HG02588 (cell line): ENCODE measurements at regions not wholly inside any gene's neighbourhood (a gene's known extent, or its start where the extent isn't known, plus 50 kb on each side); places are given as distances from the start of the nearest gene placed in this dataset.

ENCODE experiments used
- ATAC-seq: cut with Tn5 transposase; IDR thresholded peaks from one replicate; pipeline ENCODE4 v1.9.1; 2021; ENCODE audit warnings: mild to moderate bottlenecking, moderate library complexity; ENCODE audit not compliant: unreplicated experiment

- ATAC-seq: no peak
These were observed 92.2 kb downstream of the UNC5CL start for GRCh38 chr6:40946738-40947301.

DNA sequence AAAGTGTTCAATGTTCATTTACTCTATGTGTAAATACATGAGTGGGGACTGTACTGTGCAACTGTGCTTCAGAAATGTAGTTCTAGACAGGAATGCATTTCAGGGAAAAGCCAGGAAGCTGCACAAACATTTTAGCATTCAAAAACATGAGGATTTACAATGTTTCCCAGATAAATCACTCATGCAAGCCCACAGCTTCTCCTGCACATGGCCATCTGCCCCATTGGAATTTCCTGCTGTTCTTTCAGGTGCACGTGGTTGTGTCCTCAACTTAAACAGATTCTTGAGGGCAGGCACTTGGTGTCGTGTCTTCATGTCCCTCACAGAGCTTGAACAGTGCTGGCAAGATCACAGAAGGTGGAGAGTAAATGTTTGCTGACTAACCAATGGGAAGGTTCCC, 101.5 kb downstream of the UNC5CL start:
- ATAC-seq: no peak

DNA sequence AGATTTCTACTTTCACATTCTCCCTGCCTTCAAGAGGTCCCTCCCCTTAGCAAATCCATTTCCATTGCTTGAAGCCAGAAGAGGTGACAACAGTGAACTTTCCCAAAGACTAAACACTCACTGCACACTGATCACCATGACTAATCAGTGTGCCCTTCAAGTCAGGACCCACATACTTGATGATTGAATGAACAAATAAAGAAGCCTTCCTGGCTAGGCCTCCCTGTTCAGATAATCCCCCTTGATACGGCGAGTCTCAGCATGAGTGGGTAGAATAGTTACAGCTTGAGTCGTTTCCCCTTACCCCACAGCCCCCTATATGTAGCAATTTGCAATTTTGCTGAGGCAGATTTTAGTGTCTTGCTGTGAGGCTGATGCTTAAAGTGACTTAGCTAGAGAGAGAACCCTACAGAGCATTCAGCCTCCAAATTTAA, 102.2 kb downstream of the UNC5CL start:
- ATAC-seq: no peak

- ATAC-seq: no peak
These were observed 105.2 kb downstream of the UNC5CL start for GRCh38 chr6:40933864-40934263.

GRCh38 chr6:40932953-40933352, 106.1 kb downstream of the UNC5CL start:
- ATAC-seq: no peak

- no peak for ATAC-seq
These were observed 106.7 kb downstream of the UNC5CL start for GRCh38 chr6:40932366-40932765.

DNA sequence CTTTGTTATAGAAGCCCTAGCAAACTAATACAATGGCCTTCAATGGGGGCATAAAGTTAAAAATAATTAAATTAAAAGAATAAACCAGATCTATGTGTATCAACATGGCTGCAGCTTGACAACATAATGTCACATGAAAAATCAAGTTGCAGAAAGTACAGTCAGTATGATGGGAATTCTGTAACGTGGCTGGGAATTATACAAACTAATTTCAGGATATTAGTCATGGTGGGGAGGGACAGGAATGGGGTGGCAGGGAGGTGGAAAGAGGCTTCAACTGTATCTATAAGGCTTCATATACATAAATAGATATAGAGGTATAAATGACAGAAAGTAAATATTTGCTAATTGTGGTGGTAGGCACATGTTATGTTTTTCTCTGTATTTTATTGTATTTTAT, 107.1 kb downstream of the UNC5CL start:
- ATAC-seq: no peak

DNA sequence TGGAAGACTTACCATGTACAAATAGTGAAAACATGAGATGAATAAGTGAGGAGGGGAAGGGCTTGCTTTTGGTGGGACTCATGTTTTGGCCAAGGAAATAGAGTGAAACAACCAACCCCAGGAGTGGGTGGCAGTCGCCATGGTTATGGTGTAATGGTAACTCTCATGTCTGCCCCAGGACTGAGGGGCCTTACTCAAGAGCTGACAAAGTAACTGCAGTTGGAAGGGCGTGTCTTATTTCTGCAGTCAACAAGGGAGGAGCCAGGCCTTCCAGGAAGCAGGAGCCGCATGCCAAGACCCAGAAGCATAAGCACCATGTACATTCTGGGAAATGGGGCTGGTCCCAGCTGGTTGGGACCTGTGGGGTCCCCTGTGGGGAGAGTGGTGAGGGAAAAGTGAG, 108.5 kb downstream of the UNC5CL start:
- no peak for ATAC-seq

DNA sequence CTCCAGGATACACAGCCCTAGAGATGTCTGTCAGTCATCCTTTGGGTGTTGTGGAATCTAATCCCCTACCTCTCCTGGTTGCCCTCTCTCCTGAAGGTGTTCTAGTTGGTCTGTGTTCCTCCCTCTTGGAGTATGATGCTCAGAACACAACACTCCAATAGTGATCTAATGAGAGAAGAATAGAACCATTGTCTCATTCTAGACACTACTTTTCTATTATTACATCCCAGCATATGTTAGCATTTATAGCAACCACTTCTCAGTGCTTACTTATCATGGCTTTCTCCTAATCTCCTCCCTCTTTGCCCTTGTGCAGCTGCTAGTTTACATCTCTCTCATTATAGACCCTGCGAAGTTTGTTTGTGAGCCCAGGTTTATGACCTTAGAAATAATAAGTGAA, 109.0 kb downstream of the UNC5CL start:
- no peak for ATAC-seq

DNA sequence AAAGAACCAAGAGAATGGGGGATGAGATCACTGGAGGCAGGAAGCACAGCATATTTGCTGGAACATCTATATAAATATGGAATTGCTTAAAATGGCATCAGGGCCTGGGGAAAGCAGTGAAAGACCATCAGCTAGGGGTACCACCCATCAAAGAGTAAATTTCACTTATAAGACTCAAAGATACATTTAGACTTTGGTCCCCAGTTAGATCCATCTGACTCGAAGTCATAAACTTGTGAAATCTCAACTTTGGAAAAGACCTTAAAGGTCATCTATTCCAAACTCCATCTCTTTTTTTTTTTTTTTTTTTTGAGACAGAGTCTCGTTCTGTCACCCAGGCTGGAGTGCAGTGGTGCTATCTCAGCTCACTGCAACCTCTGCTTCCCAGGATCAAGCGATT, 109.8 kb downstream of the UNC5CL start:
- no peak for ATAC-seq

DNA sequence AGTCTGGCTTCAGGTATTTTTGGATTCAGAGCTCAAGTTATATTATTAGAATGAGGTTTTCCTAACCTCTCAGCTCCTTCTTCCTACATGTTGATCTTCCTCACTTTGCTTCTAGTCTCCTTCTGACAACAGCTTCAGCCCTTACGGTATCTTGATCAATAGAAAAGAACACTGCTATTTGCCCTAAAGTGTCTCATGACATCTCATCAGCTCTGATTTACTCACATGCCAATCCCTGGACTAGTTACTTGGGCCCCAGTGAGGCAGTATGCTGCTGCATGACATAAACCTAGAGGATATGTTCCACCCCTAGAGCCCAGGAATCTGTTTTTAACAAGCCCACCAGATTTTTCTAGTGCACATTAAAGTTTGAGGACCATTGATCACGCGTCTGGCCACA, 110.3 kb downstream of the UNC5CL start:
- no peak for ATAC-seq

- ATAC-seq: no peak
These were observed 110.7 kb downstream of the UNC5CL start for GRCh38 chr6:40928307-40928706.

DNA sequence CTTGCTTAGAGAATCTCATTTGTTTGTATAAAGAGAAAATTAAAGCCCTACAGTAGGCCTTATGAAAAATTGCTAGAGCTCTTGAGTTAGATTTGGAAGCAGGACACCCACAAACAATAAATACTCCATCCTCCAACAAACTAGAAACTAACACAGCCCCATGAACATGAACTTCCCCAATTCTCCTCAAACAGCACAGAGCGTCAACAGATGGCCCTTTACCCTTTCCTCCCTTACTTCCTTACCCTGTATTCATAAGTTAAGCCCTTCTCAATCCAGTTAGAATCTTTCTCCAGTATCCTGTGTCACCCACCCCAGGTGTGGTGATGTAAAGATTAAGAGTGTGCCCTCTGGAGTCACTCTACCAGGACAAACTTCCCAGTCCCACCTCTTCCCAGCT, 113.7 kb downstream of the UNC5CL start:
- no peak for ATAC-seq

DNA sequence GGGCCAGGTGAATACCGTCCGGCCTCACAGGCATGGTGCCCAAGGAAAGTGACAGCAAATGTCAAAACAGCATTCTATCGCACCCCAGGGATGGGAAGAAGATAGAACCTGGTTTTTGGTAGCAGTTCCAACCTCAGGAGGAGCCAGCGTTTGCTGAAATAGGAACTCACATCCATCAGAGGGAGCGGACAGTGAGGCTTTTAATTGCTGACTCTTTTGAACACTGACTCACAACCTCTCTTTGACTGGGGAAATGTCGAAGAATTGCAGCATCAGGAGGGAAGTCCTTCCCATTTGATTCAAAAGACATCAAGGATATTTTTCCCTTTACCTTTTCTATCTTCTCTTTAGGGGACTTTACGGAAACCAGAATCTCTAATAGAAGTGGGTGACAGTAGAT, 114.2 kb downstream of the UNC5CL start:
- ATAC-seq: no peak

DNA sequence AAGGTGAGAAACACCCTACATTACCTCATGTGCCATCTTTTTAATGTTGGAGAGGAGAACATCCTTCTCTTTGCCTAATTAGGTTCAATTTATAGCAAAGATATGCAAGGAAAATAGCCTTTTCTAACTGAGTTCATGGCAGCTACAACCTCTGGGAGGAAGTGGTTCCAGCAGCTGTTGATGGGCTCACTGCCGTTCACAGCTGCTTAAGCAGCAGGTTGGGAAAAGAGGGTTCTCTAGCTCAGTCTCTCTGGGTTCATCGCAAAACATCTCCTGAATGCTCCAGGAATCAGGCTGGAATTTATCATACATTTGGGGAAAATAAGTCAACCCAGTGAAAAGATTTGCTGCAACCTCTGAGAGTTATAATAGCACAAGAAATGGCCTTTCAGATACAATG, 115.1 kb downstream of the UNC5CL start:
- no peak for ATAC-seq

DNA sequence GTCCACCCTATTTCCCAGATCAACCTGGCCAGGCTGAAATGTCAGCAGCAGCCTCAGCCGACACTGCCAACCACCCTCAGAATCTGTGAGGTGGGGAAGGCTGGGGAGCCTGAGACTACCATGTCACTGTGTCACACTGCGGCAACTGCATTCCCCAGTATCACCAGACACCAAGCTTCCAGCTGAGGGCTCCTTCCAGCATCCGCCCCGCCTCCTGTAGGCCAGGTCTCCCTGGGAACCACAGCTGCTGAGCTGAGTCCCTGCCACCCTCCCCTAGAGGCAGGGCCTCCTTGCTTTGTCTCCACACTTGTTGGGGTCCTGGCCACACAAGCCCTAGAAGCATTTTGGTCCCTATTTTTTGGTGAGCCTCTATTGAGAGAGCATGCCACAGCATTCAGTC, 115.7 kb downstream of the UNC5CL start:
- no peak for ATAC-seq

DNA sequence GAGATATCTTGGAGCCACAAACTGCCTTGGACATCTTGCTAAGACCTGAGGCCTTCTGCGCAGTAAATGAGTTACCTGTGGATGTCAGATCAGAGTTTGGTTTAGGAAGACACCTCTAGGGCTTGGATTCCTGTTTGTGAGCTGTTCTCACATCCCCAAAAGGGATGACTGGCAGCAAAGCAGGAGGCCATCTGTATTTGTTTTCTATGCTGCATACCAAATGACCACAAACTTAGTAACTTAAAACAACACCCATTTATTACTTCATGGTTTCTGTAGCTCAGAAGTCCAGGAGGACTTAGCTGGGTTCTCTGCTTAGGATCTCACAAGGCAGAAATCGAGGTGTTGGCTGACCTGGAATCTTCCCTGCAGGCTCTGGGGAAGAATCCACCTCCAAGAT, 116.7 kb downstream of the UNC5CL start:
- ATAC-seq: no peak

- ATAC-seq: no peak
These were observed 120.9 kb downstream of the UNC5CL start for GRCh38 chr6:40918040-40918651.

DNA sequence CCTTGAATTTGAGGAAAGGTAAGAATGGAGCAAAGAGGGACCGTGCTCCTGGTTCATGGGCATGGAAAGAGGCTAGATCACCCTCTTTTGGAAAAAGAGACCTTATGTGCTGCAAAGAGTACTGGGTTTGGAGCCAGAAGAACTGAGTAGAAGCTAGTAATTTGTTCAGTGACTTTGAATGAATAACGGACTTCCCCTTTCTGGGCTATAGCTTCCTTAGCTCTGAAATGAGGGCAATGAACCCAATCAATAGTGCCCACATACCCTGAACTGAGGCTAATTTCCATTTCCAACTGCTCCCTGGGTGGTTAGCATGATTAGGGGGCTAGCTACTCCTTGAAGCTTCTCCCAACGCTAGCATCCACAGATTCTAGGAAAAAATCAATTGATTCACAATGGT, 121.4 kb downstream of the UNC5CL start:
- ATAC-seq: no peak

DNA sequence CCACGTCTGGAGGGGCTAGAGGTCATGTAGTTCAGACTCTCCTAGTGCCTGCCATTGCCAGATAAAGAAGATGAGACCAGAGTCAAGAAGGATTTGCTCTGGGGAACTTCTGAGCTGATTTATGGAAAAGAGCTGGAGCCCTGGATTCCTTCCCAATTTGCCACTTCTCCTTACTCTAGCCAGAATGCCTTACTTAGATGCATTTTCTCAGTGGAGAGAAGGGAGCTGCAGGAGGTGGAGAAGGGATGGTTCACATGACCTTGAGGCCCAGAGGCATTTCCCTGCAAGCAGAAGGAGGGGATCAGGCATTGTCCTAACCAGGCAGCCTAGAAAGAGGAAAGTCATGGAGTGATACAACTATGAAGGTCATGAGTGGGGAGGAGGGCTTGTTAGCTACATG, 122.2 kb downstream of the UNC5CL start:
- no peak for ATAC-seq

GRCh38 chr6:40915165-40915564, 123.9 kb downstream of the UNC5CL start:
- ATAC-seq: no peak

GRCh38 chr6:40914005-40914404, 125.0 kb downstream of the UNC5CL start:
- ATAC-seq: no peak
